ENCODE measurements at regions not wholly inside any gene's neighbourhood (a gene's known extent, or its start where the extent isn't known, plus 50 kb on each side); places are given as distances from the start of the nearest gene placed in this dataset.

GRCh38 chr3:168624892-168625448, 529.2 kb upstream of the GOLIM4 start:
- DNase-seq, result no peak

GRCh38 chr3:168624195-168624594, 528.5 kb upstream of the GOLIM4 start:
- DNase-seq, result no peak

- no peak for DNase-seq
Observed at GRCh38 chr3:168622795-168623194, 527.1 kb upstream of the GOLIM4 start.

DNA sequence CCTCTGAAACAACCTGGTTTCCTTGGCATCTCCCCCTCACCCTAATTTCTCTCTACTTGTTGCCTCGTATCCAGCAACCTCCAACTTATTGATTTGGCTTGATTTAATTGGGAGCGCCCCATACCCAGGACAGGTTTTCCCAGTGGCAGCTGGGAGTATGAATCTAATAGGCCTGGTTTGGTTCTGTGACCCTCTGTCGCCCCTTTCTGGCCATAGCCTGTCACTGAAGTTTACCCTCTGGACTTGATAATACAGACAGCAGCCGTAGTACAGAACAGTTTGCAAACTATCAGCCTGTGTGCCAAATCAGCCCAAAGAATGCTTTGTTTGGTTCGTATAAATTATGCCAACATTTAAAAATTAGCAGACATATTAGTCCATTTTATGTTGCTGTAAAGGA, 525.1 kb upstream of the GOLIM4 start:
- DNase-seq, result peak; percentile 27

DNA sequence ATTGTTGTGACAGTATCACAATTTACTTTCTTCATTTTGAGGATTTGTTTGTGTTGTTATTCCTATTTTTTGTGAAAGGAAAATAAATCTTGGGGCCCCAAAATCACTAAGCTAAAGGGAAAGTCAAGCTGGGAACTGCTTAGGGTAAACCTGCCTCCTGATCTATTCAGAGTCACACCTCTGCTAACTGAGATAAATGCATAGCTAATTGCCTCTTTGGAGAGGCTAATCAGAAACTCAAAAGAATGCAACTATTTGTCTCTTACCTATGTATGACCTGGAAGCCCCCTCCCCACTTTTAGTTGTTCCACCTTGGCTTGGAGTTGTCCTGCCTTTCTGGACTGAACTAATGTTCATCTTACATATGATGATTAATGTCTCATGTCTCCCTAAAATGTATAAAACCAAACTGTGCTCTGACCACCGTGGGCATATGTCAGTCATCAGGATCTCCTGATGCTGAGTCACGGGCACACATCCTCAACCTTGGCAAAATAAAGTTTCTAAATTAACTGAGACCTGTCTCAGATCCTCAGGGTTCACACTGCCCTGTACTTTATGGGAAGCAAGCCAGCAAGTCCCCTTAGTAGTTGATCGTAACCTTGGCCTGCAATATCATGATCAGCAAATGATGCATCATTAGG, 523.2 kb upstream of the GOLIM4 start:
- DNase-seq, result no peak

- DNase-seq, result no peak
Observed at GRCh38 chr3:168617658-168618057, 521.9 kb upstream of the GOLIM4 start.

GRCh38 chr3:168616915-168617314, 521.2 kb upstream of the GOLIM4 start:
- no peak for DNase-seq

- DNase-seq, result no peak
Observed at GRCh38 chr3:168615493-168616020, 519.8 kb upstream of the GOLIM4 start.

DNA sequence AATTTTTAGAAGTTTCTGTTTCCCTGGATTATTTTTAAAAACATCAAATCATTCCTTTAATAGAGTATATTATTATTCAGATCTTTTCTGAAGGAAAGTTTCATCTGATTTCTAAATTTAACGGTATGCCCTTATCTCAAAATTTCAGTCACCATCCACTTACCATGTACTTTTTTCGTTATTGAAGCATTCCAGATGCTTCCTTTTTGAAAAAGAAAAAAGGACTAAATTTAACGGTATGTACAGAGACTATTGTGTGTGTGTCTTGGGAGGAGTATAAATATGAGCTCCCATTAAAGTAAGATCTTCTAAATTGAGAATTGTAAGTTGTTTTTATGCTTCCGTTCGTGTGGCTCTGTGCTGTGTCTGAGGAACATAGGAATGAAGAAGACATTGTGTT, 517.4 kb upstream of the GOLIM4 start:
- no peak for DNase-seq

DNA sequence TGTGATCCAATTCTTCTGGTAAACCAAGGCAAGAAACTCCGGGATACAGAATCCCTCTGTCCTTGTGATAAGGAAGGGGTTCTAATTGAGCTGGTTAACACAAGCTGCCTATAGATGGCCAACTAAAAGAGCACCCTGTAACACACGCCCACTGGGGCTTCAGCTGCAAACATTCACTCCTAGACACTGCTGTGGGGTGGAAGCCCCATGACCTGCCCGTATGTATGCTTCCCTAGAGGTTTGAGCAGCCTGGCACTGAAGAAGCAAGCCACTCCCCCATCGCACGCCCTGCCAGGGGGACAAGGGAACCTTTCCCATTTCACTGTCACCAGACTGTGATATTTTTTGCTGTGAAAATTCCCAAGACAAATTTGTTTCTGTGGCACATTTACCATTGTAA, 516.9 kb upstream of the GOLIM4 start:
- DNase-seq, result no peak

GRCh38 chr3:168611826-168612225, 516.1 kb upstream of the GOLIM4 start:
- no peak for DNase-seq

- DNase-seq, result no peak
Observed at GRCh38 chr3:168608926-168609325, 513.2 kb upstream of the GOLIM4 start.

- DNase-seq, result no peak
Observed at GRCh38 chr3:168604767-168605166, 509.0 kb upstream of the GOLIM4 start.

DNA sequence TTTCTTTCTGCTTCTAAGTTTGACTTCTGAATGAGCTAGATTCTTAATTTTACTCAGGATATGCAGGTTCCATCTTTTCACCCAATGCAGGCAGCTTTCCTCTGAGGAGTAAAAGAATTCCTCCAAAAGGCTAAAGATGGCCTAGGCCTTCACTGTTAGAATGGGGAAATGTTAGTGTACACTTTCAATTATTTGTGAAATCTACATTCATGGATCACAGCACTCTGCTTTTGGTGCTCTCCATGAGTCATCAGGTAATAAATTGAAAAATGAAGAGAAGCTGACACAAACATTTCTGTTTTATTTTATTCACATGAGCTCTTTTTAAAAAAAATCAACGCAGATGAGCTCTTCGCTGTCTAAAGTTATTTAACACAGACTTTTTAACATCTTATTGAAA, 502.5 kb upstream of the GOLIM4 start:
- DNase-seq, result no peak

DNA sequence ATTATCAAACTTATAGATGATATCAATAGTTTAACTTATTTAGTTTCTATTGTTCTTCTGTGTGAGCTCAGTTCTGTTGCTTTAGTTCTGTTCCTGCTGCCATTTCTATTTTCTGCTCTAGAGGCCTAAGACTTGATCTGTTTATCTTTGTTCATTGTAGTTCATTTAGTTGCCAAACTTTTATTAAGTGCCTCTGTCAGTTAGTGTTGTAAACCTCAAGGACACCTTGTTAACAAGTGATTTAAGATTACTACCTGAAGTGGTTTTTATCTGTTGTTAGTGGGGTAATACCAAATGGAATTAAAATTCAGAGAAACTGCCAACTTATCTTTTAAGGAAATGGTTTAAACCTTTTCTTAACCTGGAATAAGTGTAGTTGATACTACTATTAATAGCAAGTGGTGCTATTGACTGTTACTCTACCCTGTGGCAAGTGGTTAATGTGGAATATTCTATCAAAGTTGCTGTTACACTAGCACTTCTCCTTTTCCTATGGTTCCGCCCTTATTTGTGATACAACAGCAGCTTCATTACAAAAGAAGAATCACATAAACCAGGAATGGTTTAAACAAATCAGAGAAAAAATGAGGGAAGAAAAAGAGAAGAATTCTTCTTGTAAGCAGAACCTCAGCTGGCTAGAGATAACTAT, 500.6 kb upstream of the GOLIM4 start:
- no peak for DNase-seq

GRCh38 chr3:168591587-168591986, 495.9 kb upstream of the GOLIM4 start:
- no peak for DNase-seq

DNA sequence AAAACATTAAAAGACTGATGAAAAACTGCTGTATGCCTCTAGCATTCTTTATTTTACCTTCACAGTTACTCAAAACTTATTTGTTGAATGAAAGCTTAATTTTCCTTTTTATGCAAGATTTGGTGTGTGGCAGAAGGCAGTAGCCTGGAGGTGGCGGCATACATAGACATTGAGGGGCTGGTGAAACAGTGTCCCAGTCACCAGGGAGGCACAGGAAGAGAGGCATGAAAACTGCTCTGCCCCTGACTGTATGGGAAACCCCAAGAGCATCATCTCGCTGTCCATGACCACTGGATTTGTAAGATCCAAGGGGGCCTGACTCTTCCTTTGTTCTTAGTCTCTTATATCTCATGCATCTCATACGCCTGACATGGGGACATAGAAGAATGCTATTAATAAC, 493.7 kb upstream of the GOLIM4 start:
- no peak for DNase-seq

DNA sequence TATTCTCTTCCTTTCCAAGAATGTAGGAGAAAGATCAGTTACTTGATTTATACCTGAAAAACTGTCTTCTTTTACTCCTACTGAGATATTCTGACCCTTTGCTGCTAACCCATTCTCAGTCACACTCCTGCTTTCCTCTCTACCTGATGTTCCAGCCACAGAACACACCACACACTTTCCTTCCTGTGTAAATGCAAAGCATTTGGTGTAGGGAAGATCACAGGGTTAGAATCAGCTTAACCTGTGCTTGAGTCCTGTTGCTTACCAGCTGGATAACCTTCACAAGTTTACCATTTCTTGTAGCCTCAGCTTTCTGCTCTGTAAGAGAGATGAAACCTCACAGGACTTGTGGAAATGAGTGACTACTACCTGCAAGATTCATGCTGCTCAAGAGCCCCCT, 489.8 kb upstream of the GOLIM4 start:
- DNase-seq, result no peak

DNA sequence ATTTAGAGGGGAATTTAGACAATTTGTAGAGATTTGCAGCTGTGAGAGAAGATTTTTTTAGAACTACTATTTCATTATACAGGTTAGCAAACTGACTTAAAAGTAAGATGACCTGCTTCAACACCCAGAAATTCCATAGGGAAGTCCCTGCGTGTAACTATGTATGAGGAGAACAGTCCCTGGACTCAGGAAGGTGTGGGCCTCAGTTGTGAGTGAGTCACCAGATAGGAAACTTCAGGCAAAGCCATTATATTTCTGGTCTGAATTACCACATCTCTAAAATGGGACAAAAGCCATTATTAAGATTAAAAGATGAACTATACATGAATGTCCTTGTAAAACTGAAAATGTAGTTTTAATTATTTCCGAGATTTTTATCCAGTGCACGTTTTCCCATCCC, 488.3 kb upstream of the GOLIM4 start:
- DNase-seq, result no peak

DNA sequence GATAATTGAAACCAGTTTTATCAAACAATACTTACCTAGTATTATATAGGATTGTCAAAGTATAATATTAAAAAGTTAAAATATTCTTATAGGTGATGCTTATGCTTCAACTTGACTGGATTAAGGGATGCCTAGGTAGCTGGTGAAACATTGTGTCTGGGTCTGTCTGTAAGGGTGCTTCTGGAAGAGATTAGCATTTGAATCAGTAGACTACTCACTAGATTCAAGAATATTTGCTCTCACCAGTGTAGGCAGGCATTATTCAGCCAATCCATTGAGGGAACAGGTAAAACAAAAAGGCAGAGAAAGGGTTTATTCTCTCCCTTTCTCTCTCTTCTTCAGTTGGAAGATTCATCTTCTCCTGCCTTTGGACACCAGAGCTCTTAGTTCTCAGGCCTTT, 486.8 kb upstream of the GOLIM4 start:
- DNase-seq, result no peak

GRCh38 chr3:168581771-168582225, 486.1 kb upstream of the GOLIM4 start:
- no peak for DNase-seq

GRCh38 chr3:168579010-168579409, 483.3 kb upstream of the GOLIM4 start:
- DNase-seq, result no peak

DNA sequence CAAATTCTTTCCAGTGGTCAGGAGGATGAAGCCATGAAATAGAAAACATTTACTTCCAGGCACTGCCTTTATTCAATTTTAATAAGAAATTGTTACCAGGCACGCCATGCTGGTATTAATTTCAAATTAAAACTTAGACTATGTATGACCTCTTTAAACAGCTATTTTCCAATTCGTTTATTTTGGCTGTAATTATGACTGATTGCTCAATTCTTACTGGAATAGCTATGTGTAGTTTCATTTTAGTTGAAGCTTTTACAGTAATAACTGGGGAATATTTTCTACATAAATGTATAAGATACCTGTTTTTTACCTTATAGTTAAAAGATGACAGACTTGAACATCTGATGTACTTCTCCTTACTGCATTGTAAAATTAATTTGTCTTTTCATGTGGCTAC, 480.0 kb upstream of the GOLIM4 start:
- DNase-seq, result no peak

GRCh38 chr3:168574455-168575158, 478.9 kb upstream of the GOLIM4 start:
- no peak for DNase-seq

Data from NCI-H2107 (cell line).